K562 (cell line): ENCODE measurements at regions not wholly inside any gene's neighbourhood (a gene's known extent, or its start where the extent isn't known, plus 50 kb on each side); places are given as distances from the start of the nearest gene placed in this dataset.

Experiments
- ATAC-seq: fragments of 200-7000 bp; cut with Tn5 transposase; 3 replicates; pipeline ENCODE4 v1.9.1; 2020; ENCODE audit warnings: moderate library complexity
- BruUV-seq: library from RNA; stranded (reverse); fragments of 400-500 nt; replicated peaks from 2 replicates; lab custom pipeline; 2021; lab: Mats Ljungman, UMichigan
- CTCF ChIA-PET: fragments of 300-600 bp; formaldehyde crosslinking; extraction: SDS; loops from one replicate; lab custom pipeline; 2021; ENCODE audit warnings: low intra/inter-chr PET ratio; lab: Yijun Ruan, JAX
- POLR2A ChIA-PET: fragments of 300-600, 350-650 bp; sonication (Branson Sonifier 250); formaldehyde crosslinking; extraction: SDS; loops from one replicate; lab custom pipeline; 2021; ENCODE audit warnings: antibody characterized with exemption, inconsistent platforms; lab: Yijun Ruan, JAX
- DNase-seq, 4 experiments: peaks; one replicate each; pipeline versions ENCODE4 v3.0.0 to v3.0.0-alpha.2; 2011 to 2018; ENCODE audit warnings: low spot score in 3 of 4, mixed read lengths in 3 of 4; ENCODE audit errors: extremely low read depth in 1 of 4
- FAIRE-seq: peaks from 2 replicates; lab custom pipeline; 2011; peaks lifted over from hg19 to GRCh38; lab: Jason Lieb, UNC
- H2AFZ ChIP-seq: 2 replicates; pipeline ENCODE4 v1.6.0; 2011; ENCODE audit warnings: low read depth, low read length, control low read depth, inconsistent platforms
- H3K27ac ChIP-seq: fragments of 200-600 bp; 3 replicates; pipeline ENCODE4 v1.8.0; 2011; ENCODE audit warnings: low read depth, mild to moderate bottlenecking, control low read depth, inconsistent platforms, low read length, moderate library complexity, mixed read lengths; ENCODE audit errors: extremely low read depth
- H3K27me3 ChIP-seq, 2 experiments: fragments of 300-600 bp in 1 of 2; 2 replicates in 1 of 2; 3 replicates in 1 of 2; pipeline versions ENCODE4 v1.6.0 to v1.8.0; 2011; ENCODE audit warnings: inconsistent platforms in 2 of 2, low read length in 2 of 2, mild to moderate bottlenecking in 1 of 2, mixed read lengths in 1 of 2, moderate library complexity in 1 of 2; ENCODE audit not compliant: control insufficient read depth in 2 of 2, insufficient read depth in 2 of 2
- H3K36me3 ChIP-seq: fragments of 300-600 bp; 3 replicates; pipeline ENCODE4 v1.8.0; 2011; ENCODE audit warnings: mild to moderate bottlenecking, low read length, inconsistent platforms; ENCODE audit not compliant: control insufficient read depth, insufficient read depth
- H3K4me1 ChIP-seq, 2 experiments: fragments of 200-600 bp in 1 of 2; replicated peaks in 1 of 2; 2 replicates in 1 of 2; 3 replicates in 1 of 2; pipeline versions ENCODE4 v1.5.1 to v1.8.0; 2011; ENCODE audit warnings: inconsistent platforms in 2 of 2, low read length in 2 of 2, mild to moderate bottlenecking in 1 of 2, mixed read lengths in 1 of 2, moderate library complexity in 1 of 2; ENCODE audit not compliant: control insufficient read depth in 2 of 2, insufficient read depth in 2 of 2
- H3K4me2 ChIP-seq: 2 replicates; pipeline ENCODE4 v1.6.1; 2011; ENCODE audit warnings: low read length, control low read depth, inconsistent platforms, mixed read lengths; ENCODE audit not compliant: insufficient read depth
- H3K4me3 ChIP-seq: fragments of 200-600 bp; sonication (generic), shearing (Covaris generic); 2 replicates; pipeline ENCODE4 v1.5.1; 2016; ENCODE audit warnings: control low read depth, inconsistent platforms
- H3K79me2 ChIP-seq: fragments of 200-600 bp; 3 replicates; pipeline ENCODE4 v1.8.0; 2011; ENCODE audit warnings: low read length, inconsistent platforms; ENCODE audit not compliant: control insufficient read depth, insufficient read depth
- H3K9ac ChIP-seq, 2 experiments: 2 replicates each; pipeline versions ENCODE4 v1.6.0 to v1.6.1; 2011; ENCODE audit warnings: low read depth in 2 of 2, low read length in 2 of 2, control low read depth in 1 of 2, inconsistent platforms in 1 of 2, mild to moderate bottlenecking in 1 of 2, mixed read lengths in 1 of 2; ENCODE audit not compliant: insufficient read depth in 1 of 2
- H3K9me1 ChIP-seq: one replicate; pipeline ENCODE4 v1.6.0; 2011; ENCODE audit warnings: inconsistent platforms, mild to moderate bottlenecking, low read length, moderate library complexity; ENCODE audit not compliant: control insufficient read depth, insufficient read depth
- H3K9me3 ChIP-seq: replicated peaks from 2 replicates; pipeline ENCODE4 v1.5.1; 2011; ENCODE audit warnings: low read depth, low read length, inconsistent platforms; ENCODE audit not compliant: control insufficient read depth, insufficient read depth
- H4K20me1 ChIP-seq: replicated peaks from 2 replicates; pipeline ENCODE4 v1.6.1; 2011; ENCODE audit warnings: low read length, inconsistent platforms, mixed read lengths; ENCODE audit not compliant: control insufficient read depth, insufficient read depth
- CHD4 ChIP-seq: fragments of 200-600 bp; sonication (generic); IDR thresholded peaks from 3 replicates; pipeline ENCODE4 v1.6.1; 2012; ENCODE audit warnings: low read depth, mild to moderate bottlenecking, mixed read lengths, low read length, inconsistent platforms; ENCODE audit not compliant: insufficient read depth, insufficient replicate concordance, poor library complexity, severe bottlenecking
- ILK ChIP-seq: fragments of 450-650 bp; IDR thresholded peaks from 2 replicates; pipeline ENCODE4 v1.6.1; 2016; ENCODE audit warnings: missing genetic modification characterization, low read depth, mild to moderate bottlenecking, missing compliant biosample characterization, moderate library complexity, borderline replicate concordance
- RNF219 ChIP-seq: fragments of 250-450 bp; sonication (Bioruptor Pico); IDR thresholded peaks from 2 replicates; pipeline ENCODE4 v1.5.0; 2022; ENCODE audit warnings: mild to moderate bottlenecking
- ZNF764 ChIP-seq: fragments of 250-450 bp; sonication (Bioruptor Pico); IDR thresholded peaks from 2 replicates; pipeline ENCODE4 v1.4.0; 2020; ENCODE audit warnings: low read depth, mild to moderate bottlenecking, moderate library complexity
- WGBS: fragments of 100-300 bp; shearing (Covaris generic); methylation state at CpG from one replicate; pipeline ENCODE4 v1.1.6; 2016; ENCODE audit warnings: low coverage, mixed read lengths; ENCODE audit not compliant: insufficient coverage; ENCODE audit errors: missing lambda C conversion rate; 5-methylcytosine and 5-hydroxymethylcytosine counted together
- in situ Hi-C: fragments of 300-500 bp; cut with MboI; formaldehyde crosslinking; loops from 4 replicates; pipeline ENCODE4 v1.15.0; 2018; ENCODE audit warnings: inconsistent platforms, mixed read lengths
- intact Hi-C: fragments of 100-400 bp; cut with micrococcal nuclease; formaldehyde crosslinking; loops from 2 replicates; pipeline ENCODE4 v1.14.2; 2022

GRCh38 chr1:222275729-222276465 lies 272.0 kb downstream of the HHIPL2 start (continued):
- TF ChIP-seq RNF219 (CRISPR knock-in tag) (no peak), CHD4 (no peak)

GRCh38 chr1:222275001-222275728 lies 272.7 kb downstream of the HHIPL2 start:
- no TSS peak for BruUV-seq
- POLR2A ChIA-PET, result no interaction called here

More at GRCh38 chr1:222275001-222275728, 272.7 kb downstream of the HHIPL2 start:
- H3K79me2 ChIP-seq, result no peaks in the 10 kb centered on the region
- H3K4me1 ChIP-seq, result no peaks in the 10 kb centered on the region
- intact Hi-C loops, result no loop called here
- H3K27ac ChIP-seq, result no peak overlapping the region
- CTCF ChIA-PET, result no interaction called here
- no peaks in the 10 kb centered on the region for H3K36me3 ChIP-seq
- ATAC-seq (no peak), FAIRE-seq (no peak), DNase-seq (no peak)
- TF ChIP-seq ZNF764 (no peak), ILK (no peak)
- H4K20me1 ChIP-seq, result no peaks in the 10 kb centered on the region
- WGBS, result 0% methylated on average over 4 of the region's 4 CpGs
- no peaks in the 10 kb centered on the region; the same call in 1 of the 2 replicates for H3K9me3 ChIP-seq
- in situ Hi-C loops, result no loop called here
- no peak overlapping the region for H3K9ac ChIP-seq
- no peak overlapping the region for H3K4me2 ChIP-seq
- H2AFZ ChIP-seq, result no peak overlapping the region
- no peaks in the 10 kb centered on the region for H3K9me1 ChIP-seq
- H3K27me3 ChIP-seq, result no peaks in the 10 kb centered on the region
- H3K4me3 ChIP-seq, result no peak overlapping the region
